Caco-2 (cell line): ENCODE measurements at regions not wholly inside any gene's neighbourhood (a gene's known extent, or its start where the extent isn't known, plus 50 kb on each side); places are given as distances from the start of the nearest gene placed in this dataset.

Source experiments
- BruUV-seq: library from RNA; stranded (reverse); fragments of 400-500 nt; replicated peaks from 2 replicates; lab custom pipeline; 2021; lab: Mats Ljungman, UMichigan
- CTCF ChIA-PET: fragments of 300-600 bp; sonication (Branson Sonifier 250); formaldehyde crosslinking; loops from one replicate; lab custom pipeline; 2022; ENCODE audit warnings: antibody characterized with exemption; lab: Charles Lee
- POLR2A ChIA-PET: fragments of 300-600 bp; sonication (Branson Sonifier 250); formaldehyde crosslinking; loops from one replicate; lab custom pipeline; 2022; ENCODE audit warnings: antibody characterized with exemption; lab: Charles Lee
- DNase-seq, 2 experiments: peaks; one replicate each; pipeline versions ENCODE4 v3.0.0 to v3.0.0-alpha.2; 2020 to 2022
- H3K27me3 ChIP-seq: replicated peaks from 2 replicates; pipeline ENCODE4 v1.6.0; 2011; ENCODE audit warnings: low read length; ENCODE audit not compliant: control insufficient read depth, insufficient read depth
- H3K36me3 ChIP-seq: 2 replicates; pipeline ENCODE4 v1.5.1; 2011; ENCODE audit warnings: low read length; ENCODE audit not compliant: control insufficient read depth, insufficient read depth
- H3K4me1 ChIP-seq: fragments of 250-450 bp; sonication (Bioruptor Pico); 2 replicates; pipeline ENCODE4 v1.5.1; 2020; ENCODE audit warnings: mild to moderate bottlenecking
- H3K4me3 ChIP-seq: 2 replicates; pipeline ENCODE4 v1.5.1; 2011; ENCODE audit warnings: low read depth, mild to moderate bottlenecking, control low read depth, low read length
- H3K9me3 ChIP-seq: fragments of 250-450 bp; sonication (Bioruptor Pico); 2 replicates; pipeline ENCODE4 v1.5.1; 2020; ENCODE audit warnings: mild to moderate bottlenecking, moderate library complexity
- H3K27ac Mint-ChIP-seq: one replicate; pipeline ENCODE4 v1.8.0; 2022; ENCODE audit warnings: mixed read lengths; ENCODE audit not compliant: unreplicated experiment
- H3K27me3 Mint-ChIP-seq: one replicate; pipeline ENCODE4 v1.8.0; 2022; ENCODE audit warnings: mixed read lengths; ENCODE audit not compliant: insufficient read depth, unreplicated experiment
- H3K36me3 Mint-ChIP-seq: one replicate; pipeline ENCODE4 v1.8.0; 2022; ENCODE audit warnings: mild to moderate bottlenecking, mixed read lengths; ENCODE audit not compliant: insufficient read depth, unreplicated experiment
- H3K4me1 Mint-ChIP-seq: one replicate; pipeline ENCODE4 v1.8.0; 2022; ENCODE audit warnings: low read depth, mixed read lengths; ENCODE audit not compliant: unreplicated experiment
- H3K4me3 Mint-ChIP-seq: one replicate; pipeline ENCODE4 v1.8.0; 2022; ENCODE audit warnings: mild to moderate bottlenecking, moderate library complexity, mixed read lengths; ENCODE audit not compliant: unreplicated experiment
- H3K9me3 Mint-ChIP-seq: one replicate; pipeline ENCODE4 v1.8.0; 2022; ENCODE audit warnings: mixed read lengths; ENCODE audit not compliant: unreplicated experiment
- intact Hi-C: fragments of 100-400 bp; cut with micrococcal nuclease; formaldehyde crosslinking; loops from one replicate; pipeline ENCODE4 v1.10.0; 2022; ENCODE audit not compliant: unreplicated experiment
- TF ChIP-seq, protein P1 (sequence below), 2 experiments: fragments of 200-600 bp in 1 of 2; IDR thresholded peaks; 1 replicate in 1 of 2; 2 replicates in 1 of 2; pipeline versions ENCODE4 v1.5.1 to v1.8.0; 2011 to 2022; ENCODE audit warnings: antibody characterized with exemption in 1 of 2, control low read depth in 1 of 2, inconsistent platforms in 1 of 2, low read depth in 1 of 2, low read length in 1 of 2, mild to moderate bottlenecking in 1 of 2, moderate library complexity in 1 of 2; ENCODE audit not compliant: insufficient read depth in 1 of 2, severe bottlenecking in 1 of 2, unreplicated experiment in 1 of 2

DNA sequence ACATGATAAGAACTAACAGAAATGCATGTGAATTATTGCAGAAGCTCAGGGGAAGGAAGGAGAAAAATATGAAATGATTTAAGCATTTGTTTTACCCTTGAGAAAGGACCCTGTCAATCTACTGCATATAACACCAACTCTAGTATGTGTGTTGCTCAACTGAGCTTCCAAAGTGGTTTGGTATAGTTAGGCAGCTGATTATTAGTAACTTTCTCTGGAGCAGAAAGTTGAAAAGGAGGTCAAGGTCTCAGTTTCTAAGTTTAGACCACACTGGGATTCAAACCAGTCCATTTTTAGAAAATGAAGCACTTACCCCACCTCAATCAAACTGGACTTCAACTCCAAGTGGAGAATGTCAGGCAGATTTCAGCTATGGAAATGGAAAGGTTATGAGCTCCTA lies 123.3 kb upstream of the CDC42EP3 start:
- POLR2A ChIA-PET, result no interaction called here
- H3K27ac Mint-ChIP-seq, result no peak overlapping the region
- TF ChIP-seq, protein P1, sequence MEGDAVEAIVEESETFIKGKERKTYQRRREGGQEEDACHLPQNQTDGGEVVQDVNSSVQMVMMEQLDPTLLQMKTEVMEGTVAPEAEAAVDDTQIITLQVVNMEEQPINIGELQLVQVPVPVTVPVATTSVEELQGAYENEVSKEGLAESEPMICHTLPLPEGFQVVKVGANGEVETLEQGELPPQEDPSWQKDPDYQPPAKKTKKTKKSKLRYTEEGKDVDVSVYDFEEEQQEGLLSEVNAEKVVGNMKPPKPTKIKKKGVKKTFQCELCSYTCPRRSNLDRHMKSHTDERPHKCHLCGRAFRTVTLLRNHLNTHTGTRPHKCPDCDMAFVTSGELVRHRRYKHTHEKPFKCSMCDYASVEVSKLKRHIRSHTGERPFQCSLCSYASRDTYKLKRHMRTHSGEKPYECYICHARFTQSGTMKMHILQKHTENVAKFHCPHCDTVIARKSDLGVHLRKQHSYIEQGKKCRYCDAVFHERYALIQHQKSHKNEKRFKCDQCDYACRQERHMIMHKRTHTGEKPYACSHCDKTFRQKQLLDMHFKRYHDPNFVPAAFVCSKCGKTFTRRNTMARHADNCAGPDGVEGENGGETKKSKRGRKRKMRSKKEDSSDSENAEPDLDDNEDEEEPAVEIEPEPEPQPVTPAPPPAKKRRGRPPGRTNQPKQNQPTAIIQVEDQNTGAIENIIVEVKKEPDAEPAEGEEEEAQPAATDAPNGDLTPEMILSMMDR (IDR thresholded peaks at IDR 0.05; ENCODE audit: insufficient read depth in 1 of 2, low read depth in 1 of 2, low read length in 1 of 2, severe bottlenecking in 1 of 2, unreplicated experiment in 1 of 2), result no peak
- H3K27me3 Mint-ChIP-seq, result no peaks in the 10 kb centered on the region
- Histone ChIP-seq H3K4me3 (no peak overlapping the region), H3K36me3 (no peaks in the 10 kb centered on the region), H3K27me3 (no peaks in the 10 kb centered on the region), H3K4me1 (peaks cover 57% of the 10 kb centered on the region), H3K9me3 (no peaks in the 10 kb centered on the region; the same call in 1 of the 2 replicates)
- BruUV-seq, result no TSS peak
- H3K36me3 Mint-ChIP-seq, result no peaks in the 10 kb centered on the region
- no peak for DNase-seq
- H3K4me3 Mint-ChIP-seq, result no peak overlapping the region
- H3K9me3 Mint-ChIP-seq, result peaks cover 21% of the 10 kb centered on the region
- CTCF ChIA-PET, result interaction anchor here (0.6 to 1.1 kb wide), 2 partner anchors 57 to 146 kb away, joined by 3 to 4 read pairs; no protein-coding TSS in a partner anchor
- H3K4me1 Mint-ChIP-seq, result peaks cover 59% of the 10 kb centered on the region
- intact Hi-C loops, result no loop called here

DNA sequence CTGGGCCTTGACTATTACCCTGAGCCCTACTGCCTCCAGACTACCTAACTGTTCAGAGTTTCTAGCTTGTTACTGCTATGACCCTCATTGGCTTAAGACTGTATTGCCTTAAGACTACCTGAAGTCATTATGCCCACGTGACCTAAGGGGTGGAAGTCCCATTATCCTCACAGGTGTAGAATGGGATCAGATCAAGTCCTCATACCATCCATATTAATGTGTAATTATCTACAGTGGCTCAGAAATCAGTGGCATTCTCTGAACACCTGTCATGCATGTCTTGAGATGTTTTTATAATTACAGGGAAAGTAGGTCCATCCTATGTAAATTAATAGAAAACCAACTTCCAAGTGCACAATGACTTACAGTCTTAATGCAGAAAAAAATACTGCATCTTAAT lies 124.0 kb upstream of the CDC42EP3 start:
- intact Hi-C loops, result no loop called here
- no peak overlapping the region for H3K4me3 Mint-ChIP-seq
- no peaks in the 10 kb centered on the region for H3K36me3 ChIP-seq
- TF ChIP-seq, protein P1 (IDR thresholded peaks at IDR 0.05; ENCODE audit: insufficient read depth in 1 of 2, low read depth in 1 of 2, low read length in 1 of 2, severe bottlenecking in 1 of 2, unreplicated experiment in 1 of 2), result no peak
- no peaks in the 10 kb centered on the region for H3K9me3 ChIP-seq
- no peaks in the 10 kb centered on the region for H3K27me3 Mint-ChIP-seq
- peaks cover 57% of the 10 kb centered on the region for H3K4me1 ChIP-seq
- CTCF ChIA-PET, result interaction anchor here (1.1 kb wide), 1 partner anchor 57 kb away, joined by 3 read pairs; no protein-coding TSS in a partner anchor
- H3K27me3 ChIP-seq, result no peaks in the 10 kb centered on the region
- peaks cover 59% of the 10 kb centered on the region for H3K4me1 Mint-ChIP-seq
- no peak for DNase-seq
- peak overlapping the region; percentile 53 for H3K27ac Mint-ChIP-seq
- peaks cover 13% of the 10 kb centered on the region for H3K9me3 Mint-ChIP-seq
- H3K4me3 ChIP-seq, result no peak overlapping the region
- peaks cover 5% of the 10 kb centered on the region for H3K36me3 Mint-ChIP-seq
- TSS peak; percentile 82 for BruUV-seq
- POLR2A ChIA-PET, result no interaction called here

DNA sequence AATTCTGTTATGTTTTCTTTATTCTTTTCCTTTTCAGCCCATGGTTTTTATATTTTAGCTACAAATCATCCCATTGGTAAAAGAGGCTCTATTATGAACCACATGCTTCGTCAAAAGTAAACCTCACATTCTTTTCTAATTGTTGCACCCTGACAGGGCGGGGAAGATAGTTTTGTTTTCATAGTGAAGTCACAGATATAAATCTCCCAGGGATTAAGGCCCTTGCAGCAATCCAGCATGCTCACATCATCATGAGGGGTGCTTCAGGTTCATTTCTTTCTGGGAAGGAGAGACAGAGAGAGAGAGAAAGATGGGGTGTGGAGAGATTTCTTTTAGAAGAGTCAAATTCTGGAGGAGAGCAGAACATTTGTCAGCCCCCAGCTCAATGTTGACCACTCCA lies 124.5 kb upstream of the CDC42EP3 start:
- DNase-seq, result peak in 1 of 2 experiments; percentile 53
- H3K27ac Mint-ChIP-seq, result peak overlapping the region; percentile 82
- peak overlapping the region; percentile 30 for H3K4me3 Mint-ChIP-seq
- Histone ChIP-seq H3K9me3 (no peaks in the 10 kb centered on the region), H3K4me1 (peaks cover 57% of the 10 kb centered on the region), H3K36me3 (no peaks in the 10 kb centered on the region), H3K4me3 (no peak overlapping the region), H3K27me3 (no peaks in the 10 kb centered on the region)
- intact Hi-C loops, result loop anchor here (2.0 kb wide), 1 partner anchor 17 kb away; no protein-coding TSS in a partner anchor
- H3K27me3 Mint-ChIP-seq, result no peaks in the 10 kb centered on the region
- TF ChIP-seq, protein P1 (IDR thresholded peaks at IDR 0.05; ENCODE audit: insufficient read depth in 1 of 2, low read depth in 1 of 2, low read length in 1 of 2, severe bottlenecking in 1 of 2, unreplicated experiment in 1 of 2), result no peak
- ChIA-PET POLR2A (no interaction called here), CTCF (interaction anchor here (1.1 kb wide), 1 partner anchor 58 kb away, joined by 3 read pairs; no protein-coding TSS in a partner anchor)
- peaks cover 8% of the 10 kb centered on the region for H3K9me3 Mint-ChIP-seq
- no TSS peak for BruUV-seq
- peaks cover 6% of the 10 kb centered on the region for H3K36me3 Mint-ChIP-seq
- H3K4me1 Mint-ChIP-seq, result peaks cover 59% of the 10 kb centered on the region
